DMS 273 (cell line): ENCODE measurements at regions not wholly inside any gene's neighbourhood (a gene's known extent, or its start where the extent isn't known, plus 50 kb on each side); places are given as distances from the start of the nearest gene placed in this dataset.

Experiments
- DNase-seq: peaks from one replicate; lab custom pipeline; 2025; ENCODE audit not compliant: unreplicated experiment; lab: John Stamatoyannopoulos, UW

- no peak for DNase-seq
Measured at GRCh38 chr16:80054647-80055046, 454.1 kb upstream of the MAF start.

- no peak for DNase-seq
Measured at GRCh38 chr16:80051040-80051439, 450.5 kb upstream of the MAF start.

- DNase-seq = no peak
Measured at GRCh38 chr16:80048250-80048649, 447.7 kb upstream of the MAF start.

- DNase-seq = no peak
Measured at GRCh38 chr16:80047842-80048241, 447.3 kb upstream of the MAF start.

GRCh38 chr16:80046848-80047247, 446.3 kb upstream of the MAF start:
- no peak for DNase-seq

GRCh38 chr16:80046261-80046660, 445.7 kb upstream of the MAF start:
- no peak for DNase-seq

- DNase-seq = no peak
Measured at GRCh38 chr16:80045861-80046260, 445.3 kb upstream of the MAF start.

GRCh38 chr16:80041410-80041809, 440.9 kb upstream of the MAF start:
- no peak for DNase-seq

GRCh38 chr16:80040814-80041213, 440.3 kb upstream of the MAF start:
- DNase-seq = no peak

- no peak for DNase-seq
Measured at GRCh38 chr16:80040413-80040812, 439.9 kb upstream of the MAF start.

- no peak for DNase-seq
Measured at GRCh38 chr16:80039777-80040176, 439.2 kb upstream of the MAF start.

GRCh38 chr16:80038566-80038965, 438.0 kb upstream of the MAF start:
- DNase-seq = no peak

GRCh38 chr16:80034948-80035663, 434.6 kb upstream of the MAF start:
- no peak for DNase-seq

GRCh38 chr16:80034469-80034826, 433.9 kb upstream of the MAF start:
- no peak for DNase-seq

- no peak for DNase-seq
Measured at GRCh38 chr16:80033783-80034468, 433.4 kb upstream of the MAF start.

- no peak for DNase-seq
Measured at GRCh38 chr16:80029761-80030481, 429.4 kb upstream of the MAF start.

- DNase-seq = no peak
Measured at GRCh38 chr16:80029381-80029630, 428.8 kb upstream of the MAF start.

- DNase-seq = no peak
Measured at GRCh38 chr16:80028581-80029380, 428.2 kb upstream of the MAF start.

GRCh38 chr16:80027007-80027965, 426.7 kb upstream of the MAF start:
- DNase-seq = no peak

GRCh38 chr16:80025236-80025635, 424.7 kb upstream of the MAF start:
- no peak for DNase-seq

- no peak for DNase-seq
Measured at GRCh38 chr16:80024443-80024842, 423.9 kb upstream of the MAF start.
